ENCODE measurements at regions not wholly inside any gene's neighbourhood (a gene's known extent, or its start where the extent isn't known, plus 50 kb on each side); places are given as distances from the start of the nearest gene placed in this dataset.

GRCh38 chr6:92380803-92381601 lies 1038.4 kb downstream of the EPHA7 start:
- Histone ChIP-seq H3K4me1 (ENCODE audit: control insufficient read depth, extremely low read depth, insufficient read depth, low read length) (no peaks in the 10 kb centered on the region), H3K27me3 (ENCODE audit: control insufficient read depth, extremely low read depth, insufficient read depth, low read length) (no peaks in the 10 kb centered on the region), H4K20me1 (ENCODE audit: control insufficient read depth, extremely low read depth, insufficient read depth, low read length) (no peaks in the 10 kb centered on the region), H2AFZ (ENCODE audit: control insufficient read depth, low read length) (no peak overlapping the region), H3K4me3 (ENCODE audit: control insufficient read depth in 2 of 3, extremely low read depth in 1 of 3, insufficient read depth in 2 of 3, low read depth in 1 of 3, low read length in 3 of 3) (no peak overlapping the region), H3K9ac (ENCODE audit: control insufficient read depth, extremely low read depth, insufficient read depth, low read length) (no peak overlapping the region), H3K79me2 (ENCODE audit: control insufficient read depth, insufficient read depth, low read length) (no peaks in the 10 kb centered on the region), H3K36me3 (ENCODE audit: control insufficient read depth in 2 of 2, extremely low read depth in 1 of 2, insufficient read depth in 2 of 2, low read length in 2 of 2) (no peaks in the 10 kb centered on the region), H3K9me3 (ENCODE audit: control insufficient read depth, low read depth, low read length) (no peaks in the 10 kb centered on the region), H3K4me2 (ENCODE audit: control insufficient read depth, extremely low read depth, insufficient read depth, low read depth, low read length) (no peak overlapping the region), H3K9me1 (ENCODE audit: control insufficient read depth, extremely low read depth, insufficient read depth, low read length) (no peaks in the 10 kb centered on the region), H3K27ac (ENCODE audit: control insufficient read depth, insufficient read depth, low read length) (no peak overlapping the region)
- dilution Hi-C loops (cut with MboI; ENCODE audit: extremely low pct_ligation_motif_present, low sequenced_read_pairs) = no loop called here
- FAIRE-seq = no peak
- no peak for DNase-seq (ENCODE audit: low read depth, low spot score)
- no peak for TF ChIP-seq EZH2 (IDR thresholded peaks at IDR 0.05; ENCODE audit: low read length)
- TF ChIP-seq CTCF (optimal IDR thresholded peaks at IDR 0.05 in 1 of 3, IDR thresholded peaks at IDR 0.05 in 1 of 3, conservative IDR thresholded peaks at IDR 0.05 in 1 of 3; ENCODE audit: extremely low read depth in 1 of 3, insufficient read depth in 2 of 3, low read length in 3 of 3) = no peak

GRCh38 chr6:92377137-92377536 lies 1042.2 kb downstream of the EPHA7 start:
- Histone ChIP-seq H3K27me3 (ENCODE audit: control insufficient read depth, extremely low read depth, insufficient read depth, low read length) (no peaks in the 10 kb centered on the region), H2AFZ (ENCODE audit: control insufficient read depth, low read length) (no peak overlapping the region), H3K4me1 (ENCODE audit: control insufficient read depth, extremely low read depth, insufficient read depth, low read length) (no peaks in the 10 kb centered on the region), H4K20me1 (ENCODE audit: control insufficient read depth, extremely low read depth, insufficient read depth, low read length) (no peaks in the 10 kb centered on the region), H3K27ac (ENCODE audit: control insufficient read depth, insufficient read depth, low read length) (no peak overlapping the region), H3K79me2 (ENCODE audit: control insufficient read depth, insufficient read depth, low read length) (no peaks in the 10 kb centered on the region), H3K9ac (ENCODE audit: control insufficient read depth, extremely low read depth, insufficient read depth, low read length) (no peak overlapping the region), H3K4me2 (ENCODE audit: control insufficient read depth, extremely low read depth, insufficient read depth, low read depth, low read length) (no peak overlapping the region), H3K36me3 (ENCODE audit: control insufficient read depth in 2 of 2, extremely low read depth in 1 of 2, insufficient read depth in 2 of 2, low read length in 2 of 2) (no peaks in the 10 kb centered on the region), H3K9me1 (ENCODE audit: control insufficient read depth, extremely low read depth, insufficient read depth, low read length) (no peaks in the 10 kb centered on the region), H3K9me3 (ENCODE audit: control insufficient read depth, low read depth, low read length) (no peaks in the 10 kb centered on the region), H3K4me3 (ENCODE audit: control insufficient read depth in 2 of 3, extremely low read depth in 1 of 3, insufficient read depth in 2 of 3, low read depth in 1 of 3, low read length in 3 of 3) (no peak overlapping the region)
- TF ChIP-seq EZH2 (IDR thresholded peaks at IDR 0.05; ENCODE audit: low read length) (no peak), CTCF (optimal IDR thresholded peaks at IDR 0.05 in 1 of 3, IDR thresholded peaks at IDR 0.05 in 1 of 3, conservative IDR thresholded peaks at IDR 0.05 in 1 of 3; ENCODE audit: extremely low read depth in 1 of 3, insufficient read depth in 2 of 3, low read length in 3 of 3) (no peak)
- FAIRE-seq (no peak), DNase-seq (ENCODE audit: low read depth, low spot score) (no peak)
- dilution Hi-C loops (cut with MboI; ENCODE audit: extremely low pct_ligation_motif_present, low sequenced_read_pairs) = no loop called here

Data from keratinocyte (primary cell).